ENCODE measurements at regions not wholly inside any gene's neighbourhood (a gene's known extent, or its start where the extent isn't known, plus 50 kb on each side); places are given as distances from the start of the nearest gene placed in this dataset.
"Not testable (repeated sequence)": the region's sequence is repeated elsewhere in the genome, so short reads cannot be mapped to it uniquely, and the experiment has no call there.

DNA sequence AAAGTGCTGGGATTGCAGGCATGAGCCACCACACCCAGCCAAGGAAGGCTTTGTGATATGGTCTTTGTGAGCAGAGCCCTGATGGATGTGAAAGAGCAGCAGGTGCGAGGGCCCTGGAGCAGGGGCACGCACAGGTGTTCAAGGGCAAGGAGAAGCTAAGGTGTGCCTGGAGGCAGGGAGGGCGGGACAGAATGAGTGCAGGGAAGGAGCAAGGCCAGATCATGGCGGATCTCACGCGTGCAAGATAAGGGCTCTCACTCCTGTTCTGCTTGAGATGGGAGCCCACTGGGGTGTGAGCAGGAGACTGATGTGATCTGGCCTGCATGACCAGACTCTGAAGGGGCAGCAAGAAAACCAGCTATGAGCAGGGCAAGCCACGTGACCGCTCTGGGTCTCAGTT lies 295.0 kb downstream of the GOLGA6L6 start:
- TF ChIP-seq, protein P1, sequence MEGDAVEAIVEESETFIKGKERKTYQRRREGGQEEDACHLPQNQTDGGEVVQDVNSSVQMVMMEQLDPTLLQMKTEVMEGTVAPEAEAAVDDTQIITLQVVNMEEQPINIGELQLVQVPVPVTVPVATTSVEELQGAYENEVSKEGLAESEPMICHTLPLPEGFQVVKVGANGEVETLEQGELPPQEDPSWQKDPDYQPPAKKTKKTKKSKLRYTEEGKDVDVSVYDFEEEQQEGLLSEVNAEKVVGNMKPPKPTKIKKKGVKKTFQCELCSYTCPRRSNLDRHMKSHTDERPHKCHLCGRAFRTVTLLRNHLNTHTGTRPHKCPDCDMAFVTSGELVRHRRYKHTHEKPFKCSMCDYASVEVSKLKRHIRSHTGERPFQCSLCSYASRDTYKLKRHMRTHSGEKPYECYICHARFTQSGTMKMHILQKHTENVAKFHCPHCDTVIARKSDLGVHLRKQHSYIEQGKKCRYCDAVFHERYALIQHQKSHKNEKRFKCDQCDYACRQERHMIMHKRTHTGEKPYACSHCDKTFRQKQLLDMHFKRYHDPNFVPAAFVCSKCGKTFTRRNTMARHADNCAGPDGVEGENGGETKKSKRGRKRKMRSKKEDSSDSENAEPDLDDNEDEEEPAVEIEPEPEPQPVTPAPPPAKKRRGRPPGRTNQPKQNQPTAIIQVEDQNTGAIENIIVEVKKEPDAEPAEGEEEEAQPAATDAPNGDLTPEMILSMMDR (IDR thresholded peaks at IDR 0.05; ENCODE audit: low read depth, low read length): not testable (repeated sequence)
- not testable (repeated sequence) for TF ChIP-seq MYC (IDR thresholded peaks at IDR 0.05; ENCODE audit: low read depth, low read length)

All from NB4 (cell line).